NCI-H345 (cell line): ENCODE measurements at regions not wholly inside any gene's neighbourhood (a gene's known extent, or its start where the extent isn't known, plus 50 kb on each side); places are given as distances from the start of the nearest gene placed in this dataset.
"Not testable (repeated sequence)": the region's sequence is repeated elsewhere in the genome, so short reads cannot be mapped to it uniquely, and the experiment has no call there.

Source experiments
- DNase-seq: peaks from one replicate; lab custom pipeline; 2025; lab: John Stamatoyannopoulos, UW

GRCh38 chrX:80508083-80508482, 87.8 kb downstream of the TENT5D start:
- not testable (repeated sequence) for DNase-seq

GRCh38 chrX:80511969-80512760, 91.9 kb downstream of the TENT5D start:
- no peak for DNase-seq

DNA sequence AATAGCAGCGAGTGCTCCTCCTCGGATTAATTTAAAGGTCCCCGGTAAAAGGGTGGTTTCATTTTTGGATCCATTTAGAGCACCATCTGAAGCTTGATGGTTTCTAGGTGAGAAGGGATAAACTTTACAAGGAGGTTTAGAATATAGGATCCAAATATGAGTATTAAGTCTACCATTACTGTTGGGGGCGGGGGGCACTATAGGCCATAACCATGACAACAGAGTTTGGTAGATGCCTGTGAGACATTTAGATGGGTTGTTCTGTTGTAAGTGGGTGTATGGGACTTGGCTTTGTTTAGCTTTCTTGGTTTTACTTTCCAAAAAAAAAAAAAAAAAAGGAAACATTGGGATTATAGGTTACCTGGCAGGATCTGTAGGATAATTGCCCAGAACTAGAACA, 92.7 kb downstream of the TENT5D start:
- DNase-seq = no peak

GRCh38 chrX:80513625-80514024, 93.4 kb downstream of the TENT5D start:
- DNase-seq = peak; percentile 21

- DNase-seq = no peak
Observed at GRCh38 chrX:80537096-80537495, 116.8 kb downstream of the TENT5D start.

- DNase-seq = no peak
Observed at GRCh38 chrX:80550722-80551121, 130.5 kb downstream of the TENT5D start.

DNA sequence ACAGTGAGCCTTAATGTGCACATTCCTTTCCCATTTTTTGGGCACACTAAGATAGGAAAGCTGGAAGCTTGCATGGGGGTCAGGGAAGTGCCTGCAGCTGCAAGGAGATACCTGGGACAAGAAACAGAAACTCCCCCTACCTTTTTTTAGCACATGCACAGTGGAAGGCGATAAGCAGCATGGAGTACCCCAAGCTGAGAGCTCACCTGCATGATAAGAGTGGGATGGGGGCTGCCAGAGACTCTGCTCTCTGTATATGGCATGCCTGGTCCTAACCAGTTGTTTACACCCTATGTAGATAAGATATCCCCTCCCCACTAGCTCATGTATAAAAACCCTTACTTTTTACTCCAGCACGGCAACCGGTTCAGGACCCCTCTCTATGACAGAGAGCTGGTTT, 135.9 kb downstream of the TENT5D start:
- DNase-seq = no peak

GRCh38 chrX:80572636-80573035, 152.4 kb downstream of the TENT5D start:
- DNase-seq = no peak

GRCh38 chrX:80573275-80573674, 153.0 kb downstream of the TENT5D start:
- DNase-seq = no peak

GRCh38 chrX:80574486-80575086, 154.3 kb downstream of the TENT5D start:
- not testable (repeated sequence) for DNase-seq

GRCh38 chrX:80576267-80576666, 156.0 kb downstream of the TENT5D start:
- DNase-seq = no peak

GRCh38 chrX:80576806-80577533, 156.7 kb downstream of the TENT5D start:
- DNase-seq = peak; percentile 8

- DNase-seq = peak; percentile 49
Observed at GRCh38 chrX:80578517-80579105, 158.4 kb downstream of the TENT5D start.

GRCh38 chrX:80590992-80591391, 170.7 kb downstream of the TENT5D start:
- not testable (repeated sequence) for DNase-seq

DNA sequence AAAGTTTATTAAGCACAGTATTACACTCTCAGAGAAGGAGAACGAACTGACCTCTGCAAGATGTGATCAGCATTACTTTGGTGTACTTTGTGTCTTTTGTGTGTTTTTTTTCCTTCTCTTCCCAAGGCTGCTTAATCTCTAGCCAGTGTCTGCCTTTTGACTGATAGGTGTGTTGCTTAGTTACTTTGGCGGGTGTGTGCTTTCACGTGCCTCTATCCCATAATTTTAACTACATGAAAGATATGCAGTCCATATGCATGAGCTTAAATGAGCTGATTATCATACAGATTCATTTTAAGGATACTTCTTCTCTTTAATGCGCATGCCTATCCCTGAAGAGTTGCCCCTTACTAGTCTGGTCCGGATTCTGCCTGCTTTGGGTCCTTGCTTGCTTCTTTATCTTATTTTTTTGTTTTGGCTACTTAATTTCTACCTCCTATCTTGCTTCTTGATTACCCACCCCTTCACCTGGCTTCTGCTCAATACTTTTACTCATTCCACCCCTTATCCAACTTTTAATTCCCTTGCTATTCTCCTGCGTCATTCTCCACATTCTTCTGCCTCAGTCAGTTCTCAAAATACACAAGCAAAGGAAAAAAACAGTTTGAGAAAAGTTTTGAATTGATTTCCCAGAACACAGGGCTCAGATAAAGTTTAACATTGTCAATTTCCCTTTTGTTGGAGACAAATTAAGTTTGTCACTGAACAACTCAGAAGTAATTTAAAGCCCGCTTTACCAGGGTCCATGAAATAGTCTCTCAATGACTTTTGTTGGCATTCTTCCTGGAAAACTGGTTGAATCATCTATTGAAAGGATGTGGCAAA, 182.0 kb downstream of the TENT5D start:
- no peak for DNase-seq
